GM18505 (cell line): ENCODE measurements at regions not wholly inside any gene's neighbourhood (a gene's known extent, or its start where the extent isn't known, plus 50 kb on each side); places are given as distances from the start of the nearest gene placed in this dataset.
"Not testable (repeated sequence)": the region's sequence is repeated elsewhere in the genome, so short reads cannot be mapped to it uniquely, and the experiment has no call there.

Source experiments
- ATAC-seq: cut with Tn5 transposase; IDR thresholded peaks from one replicate; pipeline ENCODE4 v1.9.1; 2021; ENCODE audit not compliant: unreplicated experiment
- POLR2A ChIP-seq: IDR thresholded peaks from 4 replicates; pipeline ENCODE4 v1.6.1; 2011; ENCODE audit warnings: borderline replicate concordance; ENCODE audit not compliant: insufficient read depth, insufficient read length; ENCODE audit errors: extremely low read depth

DNA sequence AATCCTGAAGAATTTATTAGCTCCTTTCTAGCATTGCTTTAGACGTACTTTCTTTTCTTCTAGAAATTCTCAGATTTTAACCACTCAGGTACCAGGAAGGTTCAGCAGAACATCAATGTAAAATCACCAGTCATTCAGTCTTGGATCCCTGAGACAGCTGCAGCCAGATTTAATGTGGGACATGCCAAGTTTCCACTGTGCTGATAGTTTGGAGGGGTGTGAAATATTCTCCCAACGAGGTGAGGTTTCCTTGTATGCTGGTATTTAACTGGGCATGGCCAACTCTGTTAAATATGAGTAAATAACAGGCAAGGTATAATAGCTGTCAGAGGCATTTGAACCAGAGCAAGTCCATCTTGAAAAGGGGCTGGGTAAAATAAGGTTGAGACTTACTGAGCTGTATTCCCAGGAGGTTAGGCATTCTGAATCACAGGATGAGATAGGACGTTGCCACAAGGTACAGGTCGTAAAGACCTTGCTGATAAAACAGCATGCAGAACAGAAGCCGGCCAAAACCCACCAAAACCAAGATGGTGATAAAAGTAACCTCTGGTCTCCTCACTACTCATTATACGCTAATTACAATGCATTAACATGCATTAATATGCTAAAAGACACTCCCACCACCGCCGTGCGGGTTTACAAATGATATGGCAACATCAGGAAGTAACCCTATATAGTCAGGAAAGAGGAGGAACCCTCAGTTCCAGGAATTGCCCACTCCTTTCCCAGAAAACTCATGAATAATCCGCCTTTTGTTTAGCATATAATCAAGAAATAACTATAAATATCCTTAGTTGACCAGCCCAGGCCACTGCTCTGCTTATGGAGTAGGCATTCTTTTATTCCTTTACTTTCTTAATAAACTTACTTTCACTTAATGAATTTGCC lies 75.2 kb upstream of the RASSF8 start:
- ATAC-seq: no peak

DNA sequence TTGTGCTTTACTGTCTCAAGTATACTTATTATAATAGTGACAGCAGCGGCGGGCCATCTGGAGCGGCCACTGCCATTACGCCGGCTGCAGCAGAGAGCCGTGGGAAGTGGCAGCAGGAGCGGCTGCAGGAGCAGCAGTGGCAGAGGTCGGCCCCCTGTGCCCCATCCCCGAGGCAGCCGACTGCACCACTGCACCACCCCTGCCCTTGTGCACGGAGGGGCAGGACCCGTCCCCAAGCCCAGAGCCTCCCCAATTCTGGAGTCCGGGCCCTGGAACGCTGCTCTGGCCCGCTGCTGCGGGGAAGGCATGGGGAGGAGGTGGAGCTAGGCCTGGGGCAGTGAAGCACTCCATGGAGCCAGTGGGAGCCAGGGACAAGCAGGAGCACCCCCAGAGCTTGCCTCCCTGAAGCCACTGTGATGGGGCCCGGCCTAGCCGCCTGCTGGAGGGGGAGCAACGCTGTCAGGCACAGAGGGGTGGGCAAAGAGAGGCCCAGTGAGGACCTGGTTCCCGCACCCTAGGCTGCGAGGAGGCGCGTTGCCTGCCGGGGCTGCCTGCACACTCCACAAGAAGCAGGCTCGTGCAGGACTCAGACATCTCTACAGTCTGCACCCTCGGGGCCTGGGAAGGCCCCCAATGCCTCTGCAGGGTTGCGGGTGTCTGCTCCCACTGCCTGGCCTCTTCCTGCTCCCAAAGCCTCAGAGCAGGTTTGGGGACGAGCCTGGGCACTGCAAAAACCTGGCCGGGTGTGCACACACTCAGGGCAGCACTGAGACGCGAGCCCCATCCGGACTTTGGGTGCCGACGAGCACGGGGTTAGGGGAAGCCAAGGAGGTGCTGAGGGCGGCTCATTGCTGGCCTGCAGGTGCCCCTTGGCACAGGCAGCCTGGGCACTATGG lies 74.2 kb upstream of the RASSF8 start:
- no peak for ATAC-seq
- TF ChIP-seq POLR2A: no peak

More for the DNA sequence above, 75.2 kb upstream of the RASSF8 start:
- TF ChIP-seq POLR2A: no peak

DNA sequence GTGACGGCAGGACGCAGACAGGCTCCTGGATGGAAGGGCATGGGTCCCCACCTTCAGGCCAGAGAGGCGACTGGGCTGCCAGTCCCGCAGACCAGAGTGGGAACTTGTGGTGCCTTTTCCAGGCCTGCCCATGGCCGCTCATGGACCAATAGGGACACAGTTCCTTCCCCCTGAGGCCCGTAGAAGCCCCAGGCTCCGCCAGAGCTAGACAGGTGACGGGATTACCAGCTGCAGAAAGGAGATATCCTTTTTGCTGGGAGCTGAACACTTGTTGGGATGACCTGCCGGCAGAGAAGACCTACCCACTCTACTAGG lies 73.6 kb upstream of the RASSF8 start:
- TF ChIP-seq POLR2A: no peak
- no peak for ATAC-seq

DNA sequence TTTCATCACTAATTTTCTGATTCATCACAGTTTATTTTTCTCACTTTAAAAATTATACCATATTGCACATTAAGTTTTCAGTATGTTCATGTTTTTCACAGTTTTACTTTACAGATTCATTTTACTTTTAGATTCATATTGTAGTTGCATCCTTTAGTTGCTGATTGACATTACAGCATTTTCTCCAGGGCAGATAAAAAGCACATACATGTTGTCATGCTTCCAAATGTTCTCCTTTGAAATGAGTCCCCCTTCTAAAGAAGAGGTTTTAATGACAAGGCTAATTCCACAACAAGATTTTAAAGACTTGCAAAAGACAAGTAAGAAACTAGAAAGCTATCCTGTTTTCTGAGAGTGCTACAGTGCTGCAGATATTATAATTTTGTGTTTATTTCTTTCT lies 72.1 kb upstream of the RASSF8 start:
- no peak for TF ChIP-seq POLR2A
- no peak for ATAC-seq

DNA sequence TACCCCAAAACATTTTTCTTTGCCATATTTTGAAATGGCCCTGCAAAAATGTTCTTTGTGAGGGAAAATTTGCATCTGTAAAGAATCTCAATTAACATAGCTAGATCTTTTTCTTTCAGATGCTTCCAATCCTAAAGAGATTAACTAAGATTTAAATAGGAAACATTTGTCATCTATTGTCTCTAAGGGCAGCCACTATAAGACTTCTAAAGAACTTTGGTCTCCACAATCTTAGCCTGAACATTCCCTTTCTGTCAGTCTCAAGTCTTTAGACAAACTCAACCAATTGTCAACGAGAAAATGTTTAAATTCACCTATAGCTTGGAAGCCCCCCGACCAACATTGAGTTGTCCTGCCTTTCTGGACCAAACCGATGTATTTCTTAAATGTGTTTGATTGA lies 71.1 kb upstream of the RASSF8 start:
- no peak for TF ChIP-seq POLR2A
- ATAC-seq: no peak

DNA sequence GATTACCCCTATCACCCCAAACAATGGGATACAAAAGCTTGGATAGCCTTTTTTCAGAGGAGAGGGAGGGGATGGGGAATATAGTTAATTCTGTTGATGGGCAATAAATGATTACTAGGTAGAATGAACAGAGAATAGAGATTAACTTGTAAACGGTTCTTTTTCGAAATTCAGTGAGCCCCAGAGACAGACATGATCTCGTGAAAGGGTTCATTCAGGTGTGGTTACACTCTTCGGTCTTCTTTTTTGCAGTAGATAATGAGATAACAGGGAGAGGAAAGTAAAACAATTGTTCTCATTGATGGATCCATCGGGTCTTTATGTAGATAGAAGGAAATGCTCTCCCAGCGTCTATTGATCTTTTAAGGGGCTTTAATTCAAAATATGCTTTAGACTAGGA lies 69.3 kb upstream of the RASSF8 start:
- TF ChIP-seq POLR2A: no peak
- ATAC-seq: no peak

DNA sequence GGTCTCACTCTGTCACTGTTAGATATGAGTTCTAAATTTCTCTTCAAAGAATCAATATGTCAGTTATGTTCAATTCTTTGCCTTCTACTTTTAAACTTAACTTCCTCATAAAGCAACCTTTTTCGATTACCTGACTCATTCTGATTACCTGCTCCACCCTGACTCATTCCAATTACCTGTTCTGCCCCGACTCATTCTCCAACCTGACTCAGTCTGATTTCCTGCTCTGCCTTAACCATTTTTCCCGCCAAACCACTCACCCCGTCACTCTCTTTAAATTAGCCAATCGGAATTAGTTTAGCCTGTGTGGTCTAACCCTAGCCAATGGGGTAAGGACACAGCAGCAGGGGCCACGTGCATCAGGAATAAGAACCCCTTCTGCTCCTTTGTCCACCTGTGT lies 67.4 kb upstream of the RASSF8 start:
- not testable (repeated sequence) for ATAC-seq

DNA sequence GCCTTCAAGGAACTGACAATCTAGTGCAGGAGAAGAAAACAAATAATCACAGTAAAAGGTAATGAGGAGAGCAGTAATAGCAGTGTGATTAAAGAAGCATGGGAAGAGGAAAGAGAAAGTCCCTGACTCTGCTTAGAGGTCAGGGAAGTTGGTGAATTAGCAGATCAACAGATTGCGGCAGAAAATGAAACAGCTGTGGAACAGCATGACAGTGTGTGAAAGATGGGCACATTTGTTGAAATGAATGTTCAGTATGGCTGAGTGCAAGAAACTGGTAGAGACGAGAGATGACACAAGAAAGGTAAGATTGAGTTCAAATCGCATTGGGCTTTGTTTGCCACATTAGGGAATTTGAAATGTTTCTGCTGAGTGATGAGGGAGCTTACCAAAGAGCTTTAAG lies 63.7 kb upstream of the RASSF8 start:
- TF ChIP-seq POLR2A: no peak
- no peak for ATAC-seq

DNA sequence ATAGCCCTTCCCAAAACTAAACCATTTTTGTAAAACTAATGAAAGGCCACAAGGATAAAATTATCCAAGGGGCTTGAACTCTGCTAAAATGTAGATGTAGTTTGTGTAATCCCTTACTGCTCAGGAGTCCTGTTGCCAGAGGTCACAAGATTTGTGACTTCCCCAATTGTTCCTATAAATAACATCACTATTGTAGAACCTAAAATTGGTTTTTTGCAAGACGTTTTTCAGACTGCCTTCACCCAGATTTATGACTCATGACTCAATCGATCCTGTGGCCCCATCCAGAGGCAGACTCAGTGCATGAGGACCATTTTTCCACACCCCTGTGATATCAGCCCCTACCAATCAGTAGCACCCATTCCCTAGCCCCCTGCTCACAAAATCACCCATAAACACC lies 61.5 kb upstream of the RASSF8 start:
- no peak for TF ChIP-seq POLR2A
- ATAC-seq: no peak

DNA sequence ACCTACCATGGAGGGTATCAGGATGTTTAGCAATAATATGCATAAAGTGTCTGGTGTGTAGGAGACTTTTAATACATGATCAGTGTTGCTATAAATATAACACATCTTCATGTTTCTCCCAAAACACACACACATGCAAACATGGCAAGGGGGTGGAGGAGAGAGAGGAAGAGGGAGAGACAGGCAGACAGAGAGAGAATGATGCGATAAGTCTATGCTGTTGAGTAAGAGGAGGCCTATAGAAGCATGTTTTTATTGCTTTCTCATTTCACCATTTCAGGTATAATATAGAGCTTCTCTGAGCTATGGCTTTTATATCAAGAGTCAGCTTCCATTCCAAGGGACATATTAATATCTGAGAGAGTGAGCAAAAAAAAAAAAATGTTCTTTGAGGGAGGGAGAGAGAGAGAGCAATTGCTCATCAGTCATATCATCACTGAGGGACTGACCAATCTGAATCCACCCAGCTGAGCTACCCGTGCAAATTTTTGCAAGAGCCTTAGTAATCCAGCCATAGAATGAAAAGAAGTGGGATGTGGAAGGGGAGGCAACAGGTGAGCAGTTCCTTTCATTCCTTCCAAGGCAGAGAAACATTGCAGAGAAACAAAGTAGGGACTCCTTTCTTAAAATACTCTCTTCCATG lies 54.8 kb upstream of the RASSF8 start:
- ATAC-seq: no peak
- TF ChIP-seq POLR2A: no peak

DNA sequence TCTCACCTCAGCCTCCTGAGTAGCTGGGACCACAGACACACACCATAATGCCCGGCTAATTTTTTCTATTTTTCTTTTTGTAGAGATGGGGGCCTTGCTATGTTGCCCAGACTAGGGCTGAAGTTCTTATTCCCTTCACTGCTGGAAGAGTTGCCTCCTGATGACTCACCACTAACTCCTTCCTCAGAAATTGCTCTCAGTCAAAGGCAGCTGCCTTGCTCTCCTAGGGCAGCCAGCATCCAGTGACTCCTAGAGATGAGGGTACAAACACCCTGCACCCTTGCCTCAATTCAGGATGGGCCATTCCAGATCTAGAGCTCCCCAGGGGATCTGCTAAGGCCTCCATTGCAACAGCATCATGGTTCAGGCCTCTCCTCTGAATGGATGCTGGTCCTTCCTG lies 54.0 kb upstream of the RASSF8 start:
- no peak for ATAC-seq
- no peak for TF ChIP-seq POLR2A

DNA sequence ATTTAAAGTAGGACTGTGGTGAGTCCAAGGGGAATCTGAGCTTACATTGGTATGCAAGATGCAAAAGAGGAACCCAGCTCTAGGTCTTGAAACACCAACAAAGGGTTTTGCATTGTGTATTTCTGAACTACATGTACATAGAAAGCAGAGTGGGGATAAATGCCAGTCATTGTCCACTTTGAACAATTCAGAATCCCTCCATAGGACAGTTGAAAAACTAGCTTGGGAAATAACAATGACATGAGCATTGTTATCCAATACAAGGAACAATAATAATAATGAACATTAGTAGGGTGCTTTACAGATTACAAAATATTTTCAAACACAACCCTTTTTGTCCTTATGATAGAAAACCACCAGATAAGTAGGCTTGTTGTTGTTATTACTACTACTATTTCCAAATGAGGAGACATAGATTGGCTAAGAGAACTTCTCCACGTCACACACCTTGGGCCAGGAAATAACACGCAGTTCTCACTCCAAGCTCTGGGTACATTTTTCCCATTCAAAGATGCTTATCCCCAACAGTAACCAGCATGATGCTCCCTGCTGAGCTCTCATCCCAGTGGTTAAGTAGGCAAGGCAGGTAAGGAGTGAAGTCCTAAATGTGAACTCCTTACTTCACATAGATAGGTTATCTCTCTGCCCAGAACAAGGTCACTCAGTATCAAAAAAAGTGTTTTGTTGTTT lies 51.7 kb upstream of the RASSF8 start:
- no peak for ATAC-seq

More for the DNA sequence above, 51.7 kb upstream of the RASSF8 start:
- TF ChIP-seq POLR2A: no peak
